ENCODE measurements at regions not wholly inside any gene's neighbourhood (a gene's known extent, or its start where the extent isn't known, plus 50 kb on each side); places are given as distances from the start of the nearest gene placed in this dataset.
A peak's percentile ranks its signal among the peaks of the same experiment; 100 is the strongest.

- Mint-ChIP-seq H3K9me3 (no peaks in the 10 kb centered on the region), H3K27ac (peak overlapping the region; percentile 20 to 46 (median 37)), H3K36me3 (ENCODE audit: low read depth) (no peaks in the 10 kb centered on the region), H3K27me3 (ENCODE audit: low read depth) (peaks cover 19% of the 10 kb centered on the region), H3K4me1 (peaks cover 72% of the 10 kb centered on the region), H3K4me3 (peak overlapping the region in 1 of 3 experiments; percentile 23)
- no peak for TF ChIP-seq CTCF (IDR thresholded peaks at IDR 0.05; ENCODE audit: unreplicated experiment in 3 of 3)
Observed at GRCh38 chr10:128312250-128312649, 186.0 kb upstream of the MKI67 start.

GRCh38 chr10:128314686-128315085, 188.5 kb upstream of the MKI67 start:
- TF ChIP-seq CTCF (IDR thresholded peaks at IDR 0.05; ENCODE audit: unreplicated experiment in 3 of 3), result no peak
- H3K9me3 Mint-ChIP-seq, result no peaks in the 10 kb centered on the region
- peaks cover 13% of the 10 kb centered on the region for H3K27me3 Mint-ChIP-seq (ENCODE audit: low read depth)
- no peaks in the 10 kb centered on the region for H3K36me3 Mint-ChIP-seq (ENCODE audit: low read depth)
- peaks cover 75% of the 10 kb centered on the region for H3K4me1 Mint-ChIP-seq
- H3K27ac Mint-ChIP-seq, result no peak overlapping the region
- no peak overlapping the region for H3K4me3 Mint-ChIP-seq

DNA sequence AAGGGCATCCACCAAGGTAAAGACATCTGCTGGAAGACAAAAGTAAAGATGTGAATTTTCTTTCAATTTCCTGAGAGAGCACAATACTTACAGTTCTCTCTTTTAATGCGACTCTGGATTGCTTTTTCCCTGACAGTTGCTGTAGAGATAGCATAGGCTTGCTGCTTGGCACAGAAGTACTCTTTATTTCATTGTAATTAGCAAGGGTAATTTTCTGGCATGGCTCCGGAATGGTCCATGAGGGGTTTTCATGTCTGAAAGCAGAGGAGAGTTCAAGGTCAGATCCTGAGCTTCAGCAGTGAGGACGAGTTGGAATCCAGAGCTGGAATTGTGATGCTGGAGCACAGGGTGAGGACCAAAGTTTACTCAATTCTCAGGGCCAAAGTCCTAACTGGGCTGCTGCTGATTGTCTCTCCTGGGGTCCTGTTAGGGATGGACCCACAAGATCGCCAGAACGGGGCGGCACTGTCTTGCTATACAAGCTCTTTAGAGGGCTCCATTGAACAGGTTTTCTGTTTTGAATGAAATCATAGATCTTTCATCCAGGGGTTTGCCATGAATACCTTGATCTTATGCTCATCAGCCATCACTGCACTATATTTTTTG, 190.0 kb upstream of the MKI67 start:
- no peak overlapping the region for H3K4me3 Mint-ChIP-seq
- peak overlapping the region in 1 of 3 experiments; percentile 13 for H3K27ac Mint-ChIP-seq
- no peaks in the 10 kb centered on the region for H3K36me3 Mint-ChIP-seq (ENCODE audit: low read depth)
- H3K4me1 Mint-ChIP-seq, result peaks cover 63% of the 10 kb centered on the region
- no peaks in the 10 kb centered on the region for H3K9me3 Mint-ChIP-seq
- TF ChIP-seq CTCF (IDR thresholded peaks at IDR 0.05; ENCODE audit: unreplicated experiment in 3 of 3), result no peak
- peaks cover 13% of the 10 kb centered on the region for H3K27me3 Mint-ChIP-seq (ENCODE audit: low read depth)

DNA sequence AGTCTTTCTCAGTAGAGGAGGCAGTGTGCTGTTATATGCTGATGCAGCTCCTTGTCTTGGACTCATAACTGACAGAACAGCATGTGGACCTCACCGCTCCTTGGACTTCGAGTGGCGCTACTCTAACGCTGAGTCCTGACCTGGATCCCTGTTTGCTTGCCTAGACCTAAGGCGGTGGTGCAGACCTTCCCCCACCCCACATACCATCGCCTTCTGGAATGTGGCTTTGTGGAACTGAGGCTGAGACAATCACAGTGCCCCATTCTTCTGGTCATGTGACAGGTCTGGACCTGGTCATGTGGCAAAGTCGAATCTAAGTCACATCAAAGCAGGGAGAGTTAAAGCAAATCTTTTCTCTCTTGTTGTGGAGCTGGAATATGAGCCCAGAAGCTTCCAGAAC, 190.7 kb upstream of the MKI67 start:
- Mint-ChIP-seq H3K27me3 (ENCODE audit: low read depth) (peaks cover 18% of the 10 kb centered on the region), H3K36me3 (ENCODE audit: low read depth) (no peaks in the 10 kb centered on the region), H3K9me3 (no peaks in the 10 kb centered on the region), H3K27ac (no peak overlapping the region), H3K4me3 (no peak overlapping the region), H3K4me1 (peaks cover 56% of the 10 kb centered on the region)
- TF ChIP-seq CTCF (IDR thresholded peaks at IDR 0.05; ENCODE audit: unreplicated experiment in 3 of 3), result no peak

- H3K4me3 Mint-ChIP-seq, result no peak overlapping the region
- H3K36me3 Mint-ChIP-seq (ENCODE audit: low read depth), result no peaks in the 10 kb centered on the region
- peak overlapping the region; percentile 28 to 85 (median 79) for H3K27ac Mint-ChIP-seq
- peaks cover 19% of the 10 kb centered on the region for H3K27me3 Mint-ChIP-seq (ENCODE audit: low read depth)
- H3K9me3 Mint-ChIP-seq, result no peaks in the 10 kb centered on the region
- no peak for TF ChIP-seq CTCF (IDR thresholded peaks at IDR 0.05; ENCODE audit: unreplicated experiment in 3 of 3)
- peaks cover 42% of the 10 kb centered on the region for H3K4me1 Mint-ChIP-seq
Observed at GRCh38 chr10:128318366-128318765, 192.1 kb upstream of the MKI67 start.

DNA sequence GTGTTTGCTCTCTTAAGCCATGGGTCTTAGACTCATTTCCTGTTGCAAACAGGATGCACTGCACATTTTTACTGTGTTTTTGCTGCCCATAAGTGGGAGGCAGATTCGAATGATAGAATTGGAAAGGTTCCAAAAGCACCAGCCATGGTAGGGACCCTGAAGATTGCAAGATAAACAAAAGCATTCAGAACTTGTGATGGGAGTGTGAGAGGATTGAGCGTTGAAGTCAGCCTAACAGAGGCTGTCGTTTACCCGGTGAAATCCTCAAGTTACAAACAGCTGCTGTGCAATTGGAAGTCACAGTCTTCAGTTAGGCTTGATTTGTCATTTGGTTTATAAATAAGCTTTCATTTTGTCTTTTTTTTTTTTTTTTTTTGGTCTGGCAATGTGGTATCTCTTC, 192.7 kb upstream of the MKI67 start:
- TF ChIP-seq CTCF (IDR thresholded peaks at IDR 0.05; ENCODE audit: unreplicated experiment in 3 of 3), result no peak
- Mint-ChIP-seq H3K27ac (peak overlapping the region; percentile 28 to 85 (median 79)), H3K36me3 (ENCODE audit: low read depth) (no peaks in the 10 kb centered on the region), H3K27me3 (ENCODE audit: low read depth) (peaks cover 24% of the 10 kb centered on the region), H3K4me1 (peaks cover 37% of the 10 kb centered on the region), H3K4me3 (no peak overlapping the region), H3K9me3 (no peaks in the 10 kb centered on the region)
